Suprapubic skin (tissue), 4 donors: ENCODE measurements at regions not wholly inside any gene's neighbourhood (a gene's known extent, or its start where the extent isn't known, plus 50 kb on each side); places are given as distances from the start of the nearest gene placed in this dataset.

ENCODE experiments used
- CTCF ChIP-seq, 2 donors: fragments of 200-600 bp in 1 of 2; fragments of 450-650 bp in 1 of 2; sonication (generic) in 1 of 2; IDR thresholded peaks; one replicate each; pipeline ENCODE4 v1.5.1; 2016 to 2019; ENCODE audit warnings: antibody characterized with exemption in 2 of 2, mild to moderate bottlenecking in 1 of 2, moderate library complexity in 1 of 2
- EP300 ChIP-seq: sonication (generic); formaldehyde crosslinking; IDR thresholded peaks from one replicate; pipeline ENCODE4 v1.6.1; 2017; ENCODE audit warnings: antibody characterized with exemption
- POLR2A ChIP-seq, 2 donors: fragments of 450-650 bp; IDR thresholded peaks; one replicate each; pipeline ENCODE4 v1.6.1; 2017; ENCODE audit warnings: antibody characterized with exemption in 2 of 2, mild to moderate bottlenecking in 2 of 2, moderate library complexity in 2 of 2
- POLR2AphosphoS5 ChIP-seq, 3 donors: sonication (generic); formaldehyde crosslinking; IDR thresholded peaks; one replicate each; pipeline ENCODE4 v1.6.1; 2017; ENCODE audit warnings: antibody characterized with exemption in 3 of 3

GRCh38 chr17:52754838-52755237, 596.3 kb upstream of the CA10 start:
- TF ChIP-seq POLR2AphosphoS5 (IDR thresholded peaks at IDR 0.05) (no peak), POLR2A (IDR thresholded peaks at IDR 0.05) (no peak), CTCF (IDR thresholded peaks at IDR 0.05) (no peak), EP300 (no peak)
